GM12892 (cell line): ENCODE measurements at regions not wholly inside any gene's neighbourhood (a gene's known extent, or its start where the extent isn't known, plus 50 kb on each side); places are given as distances from the start of the nearest gene placed in this dataset.

Experiments
- POLR2A ChIP-seq: IDR thresholded peaks from 2 replicates; pipeline ENCODE4 v1.6.1; 2011; ENCODE audit warnings: low read depth, low read length, control low read depth
- TAF1 ChIP-seq: IDR thresholded peaks from 2 replicates; pipeline ENCODE4 v1.6.1; 2011; ENCODE audit warnings: low read depth, mild to moderate bottlenecking, control low read depth, low read length, borderline replicate concordance

DNA sequence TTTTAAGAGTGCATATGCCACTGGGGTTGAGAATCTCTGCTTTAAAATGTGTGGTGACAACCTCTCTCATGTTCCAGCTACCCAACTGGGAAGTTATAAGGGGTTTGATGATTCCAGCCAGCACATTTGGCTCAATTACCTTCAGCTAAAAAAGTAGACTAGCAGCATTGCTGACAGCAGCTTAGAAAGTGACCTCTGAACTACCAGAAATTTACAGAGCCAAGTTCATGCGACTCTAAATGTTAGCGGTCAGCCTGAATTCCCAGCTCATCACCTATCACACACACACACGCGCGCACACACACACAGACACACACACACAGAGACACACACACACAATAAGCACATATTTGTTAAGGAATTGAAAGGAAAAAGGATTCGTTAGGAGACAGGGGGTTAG lies 377.5 kb downstream of the TMEM167A start:
- TF ChIP-seq POLR2A (no peak), TAF1 (no peak)
